ENCODE measurements at regions not wholly inside any gene's neighbourhood (a gene's known extent, or its start where the extent isn't known, plus 50 kb on each side); places are given as distances from the start of the nearest gene placed in this dataset.

DNA sequence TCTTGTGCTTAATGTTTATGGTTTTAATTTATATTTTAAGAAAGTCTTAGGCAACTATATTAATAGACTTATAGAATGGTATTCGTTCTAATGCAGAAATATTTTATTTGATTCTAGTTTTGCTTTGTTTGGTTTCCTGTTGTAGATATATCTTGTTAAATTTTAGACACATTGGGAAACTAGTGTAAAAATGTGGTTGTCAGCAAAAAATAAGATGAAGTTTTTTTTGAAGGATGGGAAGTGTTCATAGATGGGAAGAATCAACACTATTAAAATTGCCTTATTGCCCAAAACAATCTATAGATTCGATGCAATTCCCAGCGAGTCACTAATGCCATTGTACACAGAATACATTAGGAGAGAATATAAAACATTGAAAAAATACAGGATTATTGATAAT lies 278.9 kb downstream of the ZWINT start:
- WGBS, 2 donors = 84 to 92% methylated on average over 3 of the region's 3 CpGs
- H3K36me3 ChIP-seq (ENCODE audit: control insufficient read depth in 4 of 4, insufficient read depth in 4 of 4, low read length in 4 of 4) = no peaks in the 10 kb centered on the region

DNA sequence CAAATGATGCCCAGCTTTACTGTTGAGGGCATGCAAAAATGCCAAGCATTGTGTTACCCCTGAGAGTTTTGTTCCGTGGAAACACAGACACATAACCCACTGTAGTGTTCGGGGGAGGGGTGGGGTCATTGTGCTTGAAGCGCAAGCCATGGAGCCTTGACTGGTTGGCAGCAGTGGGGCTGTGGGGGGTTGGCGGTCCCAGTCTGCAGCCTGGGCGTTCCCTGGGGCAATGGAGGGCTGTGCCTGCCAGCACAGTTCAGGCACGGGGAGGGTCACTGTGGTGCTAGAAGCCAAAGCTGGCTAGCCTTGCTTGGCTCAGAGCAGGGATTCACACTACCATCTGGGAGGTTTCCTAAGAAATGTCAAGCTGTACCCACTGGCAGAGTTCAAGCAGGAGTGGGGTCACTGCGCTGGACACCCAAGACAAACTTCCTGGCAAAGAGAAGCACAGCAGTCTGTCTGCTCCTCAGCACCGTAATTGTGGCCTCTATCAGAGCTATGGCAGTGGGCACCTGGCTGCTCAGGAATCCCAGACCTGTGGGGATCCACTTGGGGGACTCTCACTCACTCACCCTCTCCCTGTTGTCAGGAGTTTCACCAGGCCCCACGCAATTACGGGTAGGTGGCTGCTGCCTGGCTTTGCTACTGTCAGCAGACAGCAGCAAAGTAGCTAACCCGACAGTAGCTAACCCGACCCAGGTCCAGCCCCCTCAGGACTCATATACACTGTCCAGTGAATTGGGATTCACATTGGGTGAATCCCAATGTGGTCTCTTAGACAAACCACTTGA lies 292.4 kb downstream of the ZWINT start:
- no peak for ATAC-seq (ENCODE audit: insufficient read depth, low FRiP score)
- WGBS, 2 donors = 69 to 81% methylated on average over 12 of the region's 12 CpGs
- Histone ChIP-seq H3K36me3 (ENCODE audit: control insufficient read depth in 4 of 4, insufficient read depth in 4 of 4, low read length in 4 of 4) (no peaks in the 10 kb centered on the region), H3K9ac (ENCODE audit: insufficient read depth in 1 of 2, low read length in 2 of 2) (no peak overlapping the region), H3K27ac (ENCODE audit: low read depth in 1 of 2, low read length in 1 of 2) (no peak overlapping the region), H3K4me3 (no peak overlapping the region), H3K27me3 (ENCODE audit: control insufficient read depth in 3 of 3, insufficient read depth in 3 of 3, low read length in 2 of 3) (no peaks in the 10 kb centered on the region), H3K9me3 (ENCODE audit: control insufficient read depth in 4 of 4, insufficient read depth in 3 of 4, low read length in 3 of 4) (peaks cover 0 to 12% (median 2%) of the 10 kb centered on the region in 4 donors), H3K4me1 (ENCODE audit: control insufficient read depth in 5 of 5, insufficient read depth in 5 of 5, low read length in 5 of 5) (no peaks in the 10 kb centered on the region)
- TF ChIP-seq, protein P1, sequence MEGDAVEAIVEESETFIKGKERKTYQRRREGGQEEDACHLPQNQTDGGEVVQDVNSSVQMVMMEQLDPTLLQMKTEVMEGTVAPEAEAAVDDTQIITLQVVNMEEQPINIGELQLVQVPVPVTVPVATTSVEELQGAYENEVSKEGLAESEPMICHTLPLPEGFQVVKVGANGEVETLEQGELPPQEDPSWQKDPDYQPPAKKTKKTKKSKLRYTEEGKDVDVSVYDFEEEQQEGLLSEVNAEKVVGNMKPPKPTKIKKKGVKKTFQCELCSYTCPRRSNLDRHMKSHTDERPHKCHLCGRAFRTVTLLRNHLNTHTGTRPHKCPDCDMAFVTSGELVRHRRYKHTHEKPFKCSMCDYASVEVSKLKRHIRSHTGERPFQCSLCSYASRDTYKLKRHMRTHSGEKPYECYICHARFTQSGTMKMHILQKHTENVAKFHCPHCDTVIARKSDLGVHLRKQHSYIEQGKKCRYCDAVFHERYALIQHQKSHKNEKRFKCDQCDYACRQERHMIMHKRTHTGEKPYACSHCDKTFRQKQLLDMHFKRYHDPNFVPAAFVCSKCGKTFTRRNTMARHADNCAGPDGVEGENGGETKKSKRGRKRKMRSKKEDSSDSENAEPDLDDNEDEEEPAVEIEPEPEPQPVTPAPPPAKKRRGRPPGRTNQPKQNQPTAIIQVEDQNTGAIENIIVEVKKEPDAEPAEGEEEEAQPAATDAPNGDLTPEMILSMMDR (IDR thresholded peaks at IDR 0.05; ENCODE audit: control extremely low read depth, extremely low read depth) = no peak
- no peak for DNase-seq

More for the DNA sequence above, 278.9 kb downstream of the ZWINT start:
- Histone ChIP-seq H3K27ac (ENCODE audit: low read depth in 1 of 2, low read length in 1 of 2) (no peak overlapping the region), H3K9ac (ENCODE audit: insufficient read depth in 1 of 2, low read length in 2 of 2) (no peak overlapping the region), H3K4me1 (ENCODE audit: control insufficient read depth in 5 of 5, insufficient read depth in 5 of 5, low read length in 5 of 5) (no peaks in the 10 kb centered on the region), H3K4me3 (no peak overlapping the region), H3K27me3 (ENCODE audit: control insufficient read depth in 3 of 3, insufficient read depth in 3 of 3, low read length in 2 of 3) (no peaks in the 10 kb centered on the region), H3K9me3 (ENCODE audit: control insufficient read depth in 4 of 4, insufficient read depth in 3 of 4, low read length in 3 of 4) (peaks cover 0 to 4% (median 0%) of the 10 kb centered on the region in 4 donors)
- TF ChIP-seq, protein P1 (IDR thresholded peaks at IDR 0.05; ENCODE audit: control extremely low read depth, extremely low read depth) = no peak
- ATAC-seq (ENCODE audit: insufficient read depth, low FRiP score) (no peak), DNase-seq (no peak)

DNA sequence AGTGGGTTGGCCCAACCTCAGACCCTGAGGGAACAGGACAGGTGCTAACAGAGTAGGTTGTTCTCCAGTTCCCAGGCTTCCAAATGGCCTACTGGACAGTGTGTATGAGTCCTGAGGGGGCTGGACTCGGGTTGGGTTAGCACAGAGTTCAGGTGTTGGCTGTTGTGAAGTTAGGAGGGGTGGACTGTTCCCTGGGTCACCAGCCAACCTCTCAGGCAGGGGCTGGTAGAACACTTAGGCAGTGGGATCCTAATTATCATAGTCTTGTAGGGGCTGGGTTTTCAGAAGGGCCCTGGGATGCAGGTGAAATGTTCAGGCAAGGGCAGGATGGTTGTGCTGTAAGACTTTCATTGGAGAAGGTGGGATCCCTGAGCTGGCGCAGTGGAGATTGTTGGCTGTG lies 293.0 kb downstream of the ZWINT start:
- Histone ChIP-seq H3K27ac (ENCODE audit: low read depth in 1 of 2, low read length in 1 of 2) (no peak overlapping the region), H3K27me3 (ENCODE audit: control insufficient read depth in 3 of 3, insufficient read depth in 3 of 3, low read length in 2 of 3) (no peaks in the 10 kb centered on the region), H3K4me1 (ENCODE audit: control insufficient read depth in 5 of 5, insufficient read depth in 5 of 5, low read length in 5 of 5) (no peaks in the 10 kb centered on the region), H3K9me3 (ENCODE audit: control insufficient read depth in 4 of 4, insufficient read depth in 3 of 4, low read length in 3 of 4) (peaks cover 0 to 12% (median 2%) of the 10 kb centered on the region in 4 donors), H3K4me3 (no peak overlapping the region), H3K36me3 (ENCODE audit: control insufficient read depth in 4 of 4, insufficient read depth in 4 of 4, low read length in 4 of 4) (no peaks in the 10 kb centered on the region), H3K9ac (ENCODE audit: insufficient read depth in 1 of 2, low read length in 2 of 2) (no peak overlapping the region)
- ATAC-seq (ENCODE audit: insufficient read depth, low FRiP score) = no peak
- TF ChIP-seq, protein P1 (IDR thresholded peaks at IDR 0.05; ENCODE audit: control extremely low read depth, extremely low read depth) = no peak
- 66 to 79% methylated on average over 2 of the region's 2 CpGs for WGBS, 2 donors
- DNase-seq = no peak

All from lung (tissue), 11 donors.